K562 (cell line): ENCODE measurements at regions not wholly inside any gene's neighbourhood (a gene's known extent, or its start where the extent isn't known, plus 50 kb on each side); places are given as distances from the start of the nearest gene placed in this dataset.

Experiments used
- ATAC-seq: fragments of 200-7000 bp; cut with Tn5 transposase; 3 replicates; pipeline ENCODE4 v1.9.1; 2020; ENCODE audit warnings: moderate library complexity
- BruUV-seq: library from RNA; stranded (reverse); fragments of 400-500 nt; replicated peaks from 2 replicates; lab custom pipeline; 2021; lab: Mats Ljungman, UMichigan
- CTCF ChIA-PET: fragments of 300-600 bp; formaldehyde crosslinking; extraction: SDS; loops from one replicate; lab custom pipeline; 2021; ENCODE audit warnings: low intra/inter-chr PET ratio; lab: Yijun Ruan, JAX
- POLR2A ChIA-PET: fragments of 300-600, 350-650 bp; sonication (Branson Sonifier 250); formaldehyde crosslinking; extraction: SDS; loops from one replicate; lab custom pipeline; 2021; ENCODE audit warnings: antibody characterized with exemption, inconsistent platforms; lab: Yijun Ruan, JAX
- DNase-seq, 4 experiments: peaks; one replicate each; pipeline versions ENCODE4 v3.0.0 to v3.0.0-alpha.2; 2011 to 2018; ENCODE audit warnings: low spot score in 3 of 4, mixed read lengths in 3 of 4; ENCODE audit errors: extremely low read depth in 1 of 4
- FAIRE-seq: peaks from 2 replicates; lab custom pipeline; 2011; peaks lifted over from hg19 to GRCh38; lab: Jason Lieb, UNC
- H2AFZ ChIP-seq: 2 replicates; pipeline ENCODE4 v1.6.0; 2011; ENCODE audit warnings: low read depth, low read length, control low read depth, inconsistent platforms
- H3K27ac ChIP-seq: fragments of 200-600 bp; 3 replicates; pipeline ENCODE4 v1.8.0; 2011; ENCODE audit warnings: low read depth, mild to moderate bottlenecking, control low read depth, inconsistent platforms, low read length, moderate library complexity, mixed read lengths; ENCODE audit errors: extremely low read depth
- H3K27me3 ChIP-seq, 2 experiments: fragments of 300-600 bp in 1 of 2; 2 replicates in 1 of 2; 3 replicates in 1 of 2; pipeline versions ENCODE4 v1.6.0 to v1.8.0; 2011; ENCODE audit warnings: inconsistent platforms in 2 of 2, low read length in 2 of 2, mild to moderate bottlenecking in 1 of 2, mixed read lengths in 1 of 2, moderate library complexity in 1 of 2; ENCODE audit not compliant: control insufficient read depth in 2 of 2, insufficient read depth in 2 of 2
- H3K36me3 ChIP-seq: fragments of 300-600 bp; 3 replicates; pipeline ENCODE4 v1.8.0; 2011; ENCODE audit warnings: mild to moderate bottlenecking, low read length, inconsistent platforms; ENCODE audit not compliant: control insufficient read depth, insufficient read depth
- H3K4me1 ChIP-seq, 2 experiments: fragments of 200-600 bp in 1 of 2; replicated peaks in 1 of 2; 2 replicates in 1 of 2; 3 replicates in 1 of 2; pipeline versions ENCODE4 v1.5.1 to v1.8.0; 2011; ENCODE audit warnings: inconsistent platforms in 2 of 2, low read length in 2 of 2, mild to moderate bottlenecking in 1 of 2, mixed read lengths in 1 of 2, moderate library complexity in 1 of 2; ENCODE audit not compliant: control insufficient read depth in 2 of 2, insufficient read depth in 2 of 2
- H3K4me2 ChIP-seq: 2 replicates; pipeline ENCODE4 v1.6.1; 2011; ENCODE audit warnings: low read length, control low read depth, inconsistent platforms, mixed read lengths; ENCODE audit not compliant: insufficient read depth
- H3K4me3 ChIP-seq: fragments of 200-600 bp; sonication (generic), shearing (Covaris generic); 2 replicates; pipeline ENCODE4 v1.5.1; 2016; ENCODE audit warnings: control low read depth, inconsistent platforms
- H3K79me2 ChIP-seq: fragments of 200-600 bp; 3 replicates; pipeline ENCODE4 v1.8.0; 2011; ENCODE audit warnings: low read length, inconsistent platforms; ENCODE audit not compliant: control insufficient read depth, insufficient read depth
- H3K9ac ChIP-seq, 2 experiments: 2 replicates each; pipeline versions ENCODE4 v1.6.0 to v1.6.1; 2011; ENCODE audit warnings: low read depth in 2 of 2, low read length in 2 of 2, control low read depth in 1 of 2, inconsistent platforms in 1 of 2, mild to moderate bottlenecking in 1 of 2, mixed read lengths in 1 of 2; ENCODE audit not compliant: insufficient read depth in 1 of 2
- H3K9me1 ChIP-seq: one replicate; pipeline ENCODE4 v1.6.0; 2011; ENCODE audit warnings: inconsistent platforms, mild to moderate bottlenecking, low read length, moderate library complexity; ENCODE audit not compliant: control insufficient read depth, insufficient read depth
- H3K9me3 ChIP-seq: replicated peaks from 2 replicates; pipeline ENCODE4 v1.5.1; 2011; ENCODE audit warnings: low read depth, low read length, inconsistent platforms; ENCODE audit not compliant: control insufficient read depth, insufficient read depth
- H4K20me1 ChIP-seq: replicated peaks from 2 replicates; pipeline ENCODE4 v1.6.1; 2011; ENCODE audit warnings: low read length, inconsistent platforms, mixed read lengths; ENCODE audit not compliant: control insufficient read depth, insufficient read depth
- HDAC3 ChIP-seq: fragments of 450-650 bp; IDR thresholded peaks from 2 replicates; pipeline ENCODE4 v1.6.1; 2018; ENCODE audit warnings: borderline replicate concordance, mild to moderate bottlenecking, moderate library complexity; ENCODE audit not compliant: partially characterized antibody
- PCBP2 ChIP-seq: fragments of 200-400 bp; formaldehyde crosslinking; IDR thresholded peaks from 2 replicates; pipeline ENCODE4 v1.6.1; 2018; ENCODE audit warnings: low read length, low read depth, mild to moderate bottlenecking, moderate library complexity; ENCODE audit not compliant: poor library complexity, severe bottlenecking
- RAD21 ChIP-seq, 2 experiments: fragments of 250-450 bp in 1 of 2; fragments of 450-650 bp in 1 of 2; sonication (Bioruptor Pico) in 1 of 2; formaldehyde crosslinking in 1 of 2; IDR thresholded peaks in 1 of 2; conservative IDR thresholded peaks in 1 of 2; 2 replicates each; pipeline versions ENCODE4 v1.4.0 to v1.8.0; 2020 to 2022; ENCODE audit warnings: mild to moderate bottlenecking in 2 of 2, moderate library complexity in 1 of 2
- SMARCA4 ChIP-seq: fragments of 450-650 bp; IDR thresholded peaks from 2 replicates; pipeline ENCODE4 v1.6.1; 2016
- WGBS: fragments of 100-300 bp; shearing (Covaris generic); methylation state at CpG from one replicate; pipeline ENCODE4 v1.1.6; 2016; ENCODE audit warnings: low coverage, mixed read lengths; ENCODE audit not compliant: insufficient coverage; ENCODE audit errors: missing lambda C conversion rate; 5-methylcytosine and 5-hydroxymethylcytosine counted together
- in situ Hi-C: fragments of 300-500 bp; cut with MboI; formaldehyde crosslinking; loops from 4 replicates; pipeline ENCODE4 v1.15.0; 2018; ENCODE audit warnings: inconsistent platforms, mixed read lengths
- intact Hi-C: fragments of 100-400 bp; cut with micrococcal nuclease; formaldehyde crosslinking; loops from 2 replicates; pipeline ENCODE4 v1.14.2; 2022

- Histone ChIP-seq H3K36me3 (no peaks in the 10 kb centered on the region), H3K4me2 (no peak overlapping the region), H3K9me3 (no peaks in the 10 kb centered on the region), H3K9me1 (no peaks in the 10 kb centered on the region), H3K4me3 (no peak overlapping the region), H2AFZ (no peak overlapping the region), H3K27me3 (no peaks in the 10 kb centered on the region), H4K20me1 (no peaks in the 10 kb centered on the region), H3K79me2 (no peaks in the 10 kb centered on the region), H3K27ac (no peak overlapping the region), H3K9ac (no peak overlapping the region), H3K4me1 (no peaks in the 10 kb centered on the region)
- BruUV-seq = no TSS peak
- CTCF ChIA-PET = no interaction called here
- in situ Hi-C loops (loop anchor here (25.0 kb wide), 1 partner anchor 1638 kb away; no protein-coding TSS in a partner anchor), intact Hi-C loops (no loop called here)
- ATAC-seq (no peak), FAIRE-seq (no peak), DNase-seq (no peak)
- 2% methylated on average over 5 of the region's 5 CpGs for WGBS
- POLR2A ChIA-PET = no interaction called here
- TF ChIP-seq PCBP2 (no peak), SMARCA4 (no peak), HDAC3 (no peak), RAD21 (CRISPR knock-in tag; conservative IDR thresholded peaks at IDR 0.05 in 1 of 2, IDR thresholded peaks at IDR 0.05 in 1 of 2) (no peak)
These were observed 69.3 kb downstream of the MAT2B start for GRCh38 chr5:163574472-163575440.
